Common myeloid progenitor, CD34-positive (primary cell): ENCODE measurements at regions not wholly inside any gene's neighbourhood (a gene's known extent, or its start where the extent isn't known, plus 50 kb on each side); places are given as distances from the start of the nearest gene placed in this dataset.

Experiments
- CTCF ChIA-PET: fragments of 350-600 bp; sonication (Branson Sonifier 250); formaldehyde crosslinking; loops from one replicate; lab custom pipeline; 2021; ENCODE audit warnings: antibody characterized with exemption; lab: Charles Lee
- POLR2A ChIA-PET: fragments of 350-600 bp; sonication (Branson Sonifier 250); formaldehyde crosslinking; loops from one replicate; lab custom pipeline; 2021; ENCODE audit warnings: antibody characterized with exemption; lab: Charles Lee
- DNase-seq, 3 donors: peaks; one replicate each; pipeline versions ENCODE4 v3.0.0 to v3.0.0-alpha.2; 2013
- H3K27ac ChIP-seq, 2 experiments: 1 replicate in 1 of 2; 2 replicates in 1 of 2; pipeline ENCODE4 v1.7.0; 2013; ENCODE audit warnings: inconsistent platforms in 2 of 2, low read length in 2 of 2, mild to moderate bottlenecking in 2 of 2, low read depth in 1 of 2, moderate library complexity in 1 of 2; ENCODE audit not compliant: severe bottlenecking in 2 of 2, insufficient read depth in 1 of 2, poor library complexity in 1 of 2
- H3K27me3 ChIP-seq, 5 experiments: replicated peaks in 2 of 5; 1 replicate in 3 of 5; 2 replicates in 2 of 5; pipeline versions ENCODE4 v1.6.1 to v1.7.0; 2013; ENCODE audit warnings: low read length in 4 of 5, mild to moderate bottlenecking in 2 of 5, moderate library complexity in 2 of 5, inconsistent platforms in 1 of 5; ENCODE audit not compliant: insufficient read depth in 5 of 5, control insufficient read depth in 4 of 5
- H3K36me3 ChIP-seq, 4 experiments: 1 replicate in 2 of 4; 2 replicates in 2 of 4; pipeline versions ENCODE4 v1.6.1 to v1.7.0; 2013; ENCODE audit warnings: low read length in 3 of 4, control low read depth in 1 of 4, mild to moderate bottlenecking in 1 of 4; ENCODE audit not compliant: control insufficient read depth in 4 of 4, insufficient read depth in 4 of 4
- H3K4me1 ChIP-seq, 4 experiments: 1 replicate in 3 of 4; 2 replicates in 1 of 4; pipeline versions ENCODE4 v1.6.1 to v1.7.1; 2013; ENCODE audit warnings: low read length in 3 of 4, mild to moderate bottlenecking in 3 of 4, control low read depth in 1 of 4, inconsistent platforms in 1 of 4, moderate library complexity in 1 of 4; ENCODE audit not compliant: control insufficient read depth in 4 of 4, insufficient read depth in 4 of 4; ENCODE audit errors: control extremely low read depth in 1 of 4
- H3K4me3 ChIP-seq, 7 experiments: 1 replicate in 4 of 7; 2 replicates in 3 of 7; pipeline versions ENCODE4 v1.5.1 to v1.7.0; 2013; ENCODE audit warnings: mild to moderate bottlenecking in 7 of 7, low read length in 6 of 7, moderate library complexity in 6 of 7, inconsistent platforms in 2 of 7, low read depth in 2 of 7, control low read depth in 1 of 7; ENCODE audit not compliant: insufficient read depth in 4 of 7, control insufficient read depth in 1 of 7; ENCODE audit errors: extremely low read depth in 1 of 7
- H3K9me3 ChIP-seq, 5 experiments: 1 replicate in 4 of 5; 2 replicates in 1 of 5; pipeline versions ENCODE4 v1.6.1 to v1.7.1; 2013; ENCODE audit warnings: low read length in 4 of 5, mild to moderate bottlenecking in 2 of 5, inconsistent platforms in 1 of 5, low read depth in 1 of 5, moderate library complexity in 1 of 5; ENCODE audit not compliant: control insufficient read depth in 4 of 5, insufficient read depth in 2 of 5; ENCODE audit errors: control extremely low read depth in 1 of 5
- WGBS: methylation state at CpG from one replicate; pipeline ENCODE4 v1.1.5; 2013; ENCODE audit not compliant: insufficient coverage; 5-methylcytosine and 5-hydroxymethylcytosine counted together

DNA sequence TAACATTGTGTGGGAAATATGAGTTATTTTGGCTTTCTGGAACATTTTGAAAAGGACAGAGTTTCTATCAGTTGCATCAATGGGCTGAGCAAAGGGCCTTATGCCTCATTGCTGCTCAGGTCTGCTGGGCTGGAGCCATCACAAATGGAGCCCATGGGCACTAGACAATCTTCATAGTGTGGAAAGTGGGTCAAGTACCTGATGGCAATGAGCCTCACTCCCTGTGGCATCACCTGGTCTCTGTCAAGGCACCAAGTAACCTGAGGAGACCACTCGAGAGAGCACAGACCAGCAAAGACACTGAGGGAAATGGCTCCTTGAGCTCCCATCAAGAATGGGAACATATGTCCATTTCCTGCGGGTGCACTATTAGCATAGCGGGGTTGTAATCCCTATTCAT, 96.7 kb upstream of the PPP2R3A start:
- CTCF ChIA-PET, result no interaction called here
- DNase-seq, result no peak
- no peaks in the 10 kb centered on the region for H3K27me3 ChIP-seq
- H3K27ac ChIP-seq, result no peak overlapping the region
- peaks cover 0 to 14% (median 3%) of the 10 kb centered on the region in 5 experiments for H3K9me3 ChIP-seq
- no peaks in the 10 kb centered on the region for H3K36me3 ChIP-seq
- 98% methylated on average over 3 of the region's 3 CpGs for WGBS
- H3K4me3 ChIP-seq, result no peak overlapping the region
- POLR2A ChIA-PET, result no interaction called here
- no peaks in the 10 kb centered on the region for H3K4me1 ChIP-seq

DNA sequence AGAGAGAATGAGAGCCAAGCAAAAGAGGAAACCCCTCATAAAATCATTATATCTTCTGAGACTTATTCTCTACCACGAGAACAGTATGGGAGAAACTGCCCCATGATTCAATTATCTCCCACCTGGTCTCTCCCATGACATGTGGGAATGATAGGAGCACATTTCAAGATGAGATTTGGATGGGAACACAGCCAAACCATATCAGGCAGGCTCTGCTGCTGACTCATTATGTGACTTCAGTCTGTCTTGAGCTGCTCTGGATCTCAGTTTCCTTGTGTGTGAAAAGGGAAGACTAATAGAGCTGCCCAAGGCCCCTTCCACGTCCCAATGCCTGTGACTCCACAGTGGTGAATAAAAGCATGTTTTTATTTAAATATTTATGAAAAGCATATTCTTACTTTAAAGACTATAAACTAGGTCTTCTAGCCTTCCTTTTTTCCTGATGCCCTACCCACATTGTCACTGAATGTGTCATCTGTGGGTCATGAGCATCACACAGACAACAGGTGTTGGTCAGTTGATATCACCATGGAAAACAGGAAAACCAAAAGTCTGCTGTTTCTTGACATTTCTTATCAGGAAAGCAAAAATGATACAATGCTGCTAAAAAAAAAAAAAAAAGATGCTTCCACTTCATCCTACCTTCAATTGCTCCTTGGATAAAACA, 96.0 kb upstream of the PPP2R3A start:
- Histone ChIP-seq H3K9me3 (peaks cover 0 to 14% (median 3%) of the 10 kb centered on the region in 5 experiments), H3K27me3 (no peaks in the 10 kb centered on the region), H3K4me3 (no peak overlapping the region), H3K4me1 (no peaks in the 10 kb centered on the region), H3K27ac (no peak overlapping the region), H3K36me3 (no peaks in the 10 kb centered on the region)
- CTCF ChIA-PET, result no interaction called here
- no peak for DNase-seq
- no CpG with 5 or more reads among the region's 2 CpGs for WGBS
- POLR2A ChIA-PET, result no interaction called here

DNA sequence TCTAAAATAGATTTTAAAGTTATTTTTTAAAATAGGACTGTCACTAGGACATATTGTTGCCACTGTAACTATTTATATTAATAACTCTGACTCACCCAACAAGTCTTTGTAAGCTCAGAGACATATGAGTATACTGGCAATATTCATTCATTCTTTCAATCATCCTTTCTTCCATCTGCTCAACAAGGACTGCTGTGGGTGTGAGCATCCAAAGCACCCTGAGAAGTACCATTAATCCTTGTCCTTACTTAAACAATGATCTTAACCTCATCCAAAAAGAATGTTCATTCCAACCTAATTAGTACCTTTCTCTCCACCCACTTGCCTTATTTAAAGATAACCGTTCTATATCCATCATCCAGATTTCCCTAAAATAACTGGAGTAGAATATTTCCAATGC, 94.2 kb upstream of the PPP2R3A start:
- ChIA-PET CTCF (no interaction called here), POLR2A (no interaction called here)
- H3K4me1 ChIP-seq, result no peaks in the 10 kb centered on the region
- no peaks in the 10 kb centered on the region for H3K27me3 ChIP-seq
- no peak for DNase-seq
- peaks cover 0 to 14% (median 3%) of the 10 kb centered on the region in 5 experiments for H3K9me3 ChIP-seq
- 83% methylated on average over 1 of the region's 1 CpG for WGBS
- no peak overlapping the region for H3K4me3 ChIP-seq
- H3K36me3 ChIP-seq, result no peaks in the 10 kb centered on the region
- no peak overlapping the region for H3K27ac ChIP-seq

DNA sequence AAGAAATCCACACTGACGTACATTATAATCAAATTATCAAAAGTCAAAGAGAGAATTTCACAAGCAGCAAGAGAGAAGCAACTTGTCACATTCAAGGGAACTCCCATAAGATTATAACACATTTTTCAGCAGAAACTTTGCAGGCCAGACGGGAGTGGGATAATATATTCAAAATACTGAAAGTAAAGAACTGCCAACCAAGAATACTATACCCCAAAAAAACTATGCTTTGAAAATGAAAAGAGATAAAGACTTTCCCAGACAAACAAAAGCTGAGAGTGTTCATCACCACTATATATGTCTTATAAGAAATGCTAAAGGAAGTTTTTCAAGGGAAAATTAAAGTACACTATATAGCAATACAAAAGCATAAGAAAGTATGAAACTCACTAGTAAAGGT, 91.5 kb upstream of the PPP2R3A start:
- H3K27me3 ChIP-seq, result no peaks in the 10 kb centered on the region
- H3K27ac ChIP-seq, result no peak overlapping the region
- ChIA-PET POLR2A (no interaction called here), CTCF (interaction anchor here (1.0 kb wide), 1 partner anchor 14 kb away, joined by 3 read pairs; no protein-coding TSS in a partner anchor)
- WGBS, result no CpG with 5 or more reads among the region's 2 CpGs
- no peaks in the 10 kb centered on the region for H3K4me1 ChIP-seq
- H3K4me3 ChIP-seq, result no peak overlapping the region
- H3K9me3 ChIP-seq, result peaks cover 0 to 12% (median 0%) of the 10 kb centered on the region in 5 experiments
- H3K36me3 ChIP-seq, result no peaks in the 10 kb centered on the region
- no peak for DNase-seq

DNA sequence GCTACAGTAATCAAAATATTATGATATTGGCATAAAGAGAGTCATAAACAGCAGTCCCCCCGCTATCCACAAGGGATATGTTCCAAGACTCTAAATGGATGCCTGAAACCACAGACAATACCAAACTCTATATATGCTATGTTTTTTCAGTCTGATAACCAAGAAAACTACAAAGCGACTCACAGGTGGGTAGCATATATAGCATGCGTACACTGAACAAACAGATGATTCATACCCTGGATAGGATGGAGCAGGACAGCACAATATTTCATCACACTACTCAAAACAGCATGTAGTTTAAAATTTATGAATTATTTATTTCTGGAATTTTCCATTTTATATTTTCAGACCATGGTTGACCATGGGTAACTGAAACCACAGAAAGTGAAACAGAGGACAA, 87.0 kb upstream of the PPP2R3A start:
- 100% methylated on average over 1 of the region's 3 CpGs for WGBS
- Histone ChIP-seq H3K27me3 (no peaks in the 10 kb centered on the region), H3K36me3 (no peaks in the 10 kb centered on the region), H3K4me3 (no peak overlapping the region), H3K27ac (no peak overlapping the region), H3K4me1 (no peaks in the 10 kb centered on the region), H3K9me3 (peaks cover 0 to 4% (median 0%) of the 10 kb centered on the region in 5 experiments)
- ChIA-PET POLR2A (no interaction called here), CTCF (no interaction called here)
- no peak for DNase-seq

DNA sequence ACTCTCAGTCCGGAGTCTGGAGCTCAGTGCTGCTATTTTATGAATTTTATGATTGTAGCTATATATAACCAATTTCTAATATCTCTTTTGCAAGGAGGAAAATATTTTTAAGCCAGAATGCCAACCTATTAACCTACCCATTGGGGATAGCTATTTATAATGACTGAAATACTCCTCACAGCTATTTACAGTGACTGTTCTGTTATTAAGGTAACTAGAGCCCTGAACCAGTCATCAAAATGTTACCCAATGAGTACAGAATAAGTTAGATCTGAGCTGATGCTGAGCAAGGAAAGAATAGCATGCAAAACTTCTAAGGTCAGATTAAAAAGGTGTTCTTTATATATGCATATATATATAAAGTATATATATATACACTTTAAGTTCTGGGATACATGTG, 79.6 kb upstream of the PPP2R3A start:
- no peak overlapping the region for H3K4me3 ChIP-seq
- no peaks in the 10 kb centered on the region for H3K9me3 ChIP-seq
- no peaks in the 10 kb centered on the region for H3K4me1 ChIP-seq
- H3K36me3 ChIP-seq, result no peaks in the 10 kb centered on the region
- CTCF ChIA-PET, result interaction anchor here (1.4 to 2.1 kb wide), 3 partner anchors 8 to 1094 kb away, joined by 3 to 7 read pairs (median 6); partner anchors contain the start of gene EPHB1
- H3K27ac ChIP-seq, result no peak overlapping the region
- H3K27me3 ChIP-seq, result peaks cover 0 to 3% (median 0%) of the 10 kb centered on the region in 5 experiments
- no peak for DNase-seq
- WGBS, result no CpG with 5 or more reads among the region's 1 CpG
- POLR2A ChIA-PET, result no interaction called here

DNA sequence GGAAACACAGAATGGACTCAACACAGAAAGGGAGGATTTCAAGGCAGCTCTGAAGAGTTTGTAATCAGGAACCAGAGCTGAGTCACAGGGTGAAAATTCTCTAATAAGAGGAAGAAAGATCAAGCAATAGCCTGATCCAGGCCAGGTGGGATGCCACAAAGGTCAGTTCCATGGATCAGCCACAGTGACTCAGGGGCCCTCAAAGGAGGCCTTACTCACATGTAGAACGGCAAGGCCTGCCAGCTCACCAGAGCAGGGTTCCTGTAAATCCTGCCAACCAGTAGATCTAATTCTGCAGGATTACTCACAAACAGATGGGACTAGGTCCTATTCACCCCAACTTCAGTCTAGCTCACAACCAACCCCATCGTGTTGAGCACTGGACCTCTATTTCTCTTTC, 78.3 kb upstream of the PPP2R3A start:
- Histone ChIP-seq H3K4me1 (no peaks in the 10 kb centered on the region), H3K9me3 (no peaks in the 10 kb centered on the region), H3K27me3 (peaks cover 0 to 3% (median 0%) of the 10 kb centered on the region in 5 experiments), H3K36me3 (no peaks in the 10 kb centered on the region), H3K27ac (no peak overlapping the region), H3K4me3 (no peak overlapping the region)
- no peak for DNase-seq
- ChIA-PET CTCF (interaction anchor here (1.6 kb wide), 1 partner anchor 14 kb away, joined by 3 read pairs; no protein-coding TSS in a partner anchor), POLR2A (no interaction called here)
- 100% methylated on average over 1 of the region's 2 CpGs for WGBS
